Neural cell (in vitro differentiated cells): ENCODE measurements at regions not wholly inside any gene's neighbourhood (a gene's known extent, or its start where the extent isn't known, plus 50 kb on each side); places are given as distances from the start of the nearest gene placed in this dataset.
"Not testable (repeated sequence)": the region's sequence is repeated elsewhere in the genome, so short reads cannot be mapped to it uniquely, and the experiment has no call there.

Source experiments
- H2AFZ ChIP-seq: fragments of 200-600, 300-800 bp; sonication (generic), shearing (Covaris generic); 2 replicates; pipeline ENCODE4 v1.6.0; 2014; ENCODE audit warnings: low read depth, mild to moderate bottlenecking, antibody characterized with exemption, low read length, moderate library complexity
- H3F3A ChIP-seq: fragments of 200-600 bp; shearing (Covaris generic); 2 replicates; pipeline ENCODE4 v1.6.1; 2016; ENCODE audit warnings: mild to moderate bottlenecking, moderate library complexity, mixed read lengths, antibody characterized with exemption, low read length; ENCODE audit not compliant: insufficient read depth, poor library complexity, severe bottlenecking
- H3K27ac ChIP-seq: fragments of 200-600, 300-800 bp; sonication (generic), shearing (Covaris generic); 2 replicates; pipeline ENCODE4 v1.5.1; 2014; ENCODE audit warnings: mild to moderate bottlenecking, low read length, moderate library complexity
- H3K27me3 ChIP-seq: fragments of 300-800, 200-600 bp; sonication (generic), shearing (Covaris generic); 2 replicates; pipeline ENCODE4 v1.6.0; 2014; ENCODE audit warnings: mild to moderate bottlenecking, low read depth, low read length, moderate library complexity; ENCODE audit not compliant: insufficient read depth
- H3K36me3 ChIP-seq: fragments of 300-800, 200-600 bp; sonication (generic), shearing (Covaris generic); 2 replicates; pipeline ENCODE4 v1.5.1; 2014; ENCODE audit warnings: mild to moderate bottlenecking, antibody characterized with exemption, low read length, moderate library complexity; ENCODE audit not compliant: insufficient read depth
- H3K4me2 ChIP-seq: fragments of 300-800, 200-600 bp; sonication (generic), shearing (Covaris generic); 2 replicates; pipeline ENCODE4 v1.6.0; 2014; ENCODE audit warnings: mild to moderate bottlenecking, low read length
- H3K4me3 ChIP-seq: fragments of 300-800, 200-600 bp; sonication (generic), shearing (Covaris generic); 2 replicates; pipeline ENCODE4 v1.5.1; 2014; ENCODE audit warnings: mild to moderate bottlenecking, low read length, moderate library complexity
- H3K79me2 ChIP-seq: fragments of 200-600 bp; shearing (Covaris generic); replicated peaks from 2 replicates; pipeline ENCODE4 v1.6.0; 2014; ENCODE audit warnings: mild to moderate bottlenecking, low read length, moderate library complexity; ENCODE audit not compliant: insufficient read depth
- H3K9ac ChIP-seq: fragments of 300-800, 200-600 bp; sonication (generic), shearing (Covaris generic); 2 replicates; pipeline ENCODE4 v1.6.1; 2016; ENCODE audit warnings: mild to moderate bottlenecking, low read length, mixed read lengths
- H3K9me2 ChIP-seq: fragments of 200-600 bp; shearing (Covaris generic); 2 replicates; pipeline ENCODE4 v1.6.1; 2016; ENCODE audit warnings: mild to moderate bottlenecking, low read length, mixed read lengths; ENCODE audit not compliant: insufficient read depth
- H3K9me3 ChIP-seq: fragments of 200-600, 300-800 bp; sonication (generic), shearing (Covaris generic); 2 replicates; pipeline ENCODE4 v1.6.1; 2016; ENCODE audit warnings: mild to moderate bottlenecking, mixed run types, low read length, moderate library complexity, mixed read lengths
- H4K20me1 ChIP-seq: fragments of 200-600 bp; shearing (Covaris generic); 2 replicates; pipeline ENCODE4 v1.6.1; 2016; ENCODE audit warnings: mild to moderate bottlenecking, mixed run types; ENCODE audit not compliant: insufficient read depth
- CTCF ChIP-seq: fragments of 450-650 bp; IDR thresholded peaks from 2 replicates; pipeline ENCODE4 v1.5.1; 2014; ENCODE audit warnings: antibody characterized with exemption, mild to moderate bottlenecking, moderate library complexity; ENCODE audit not compliant: poor library complexity, severe bottlenecking
- EP300 ChIP-seq: fragments of 450-650 bp; conservative IDR thresholded peaks from 2 replicates; pipeline ENCODE4 v1.6.1; 2014; ENCODE audit warnings: antibody characterized with exemption, mild to moderate bottlenecking, moderate library complexity; ENCODE audit not compliant: poor library complexity, severe bottlenecking
- EZH2 ChIP-seq: fragments of 200-600, 300-800 bp; shearing (Covaris generic), sonication (generic); IDR thresholded peaks from 2 replicates; pipeline ENCODE4 v1.6.1; 2014; ENCODE audit warnings: antibody characterized with exemption, low read length, borderline replicate concordance, mild to moderate bottlenecking; ENCODE audit not compliant: insufficient read depth, poor library complexity, severe bottlenecking
- MXI1 ChIP-seq: fragments of 450-650 bp; conservative IDR thresholded peaks from 2 replicates; pipeline ENCODE4 v1.6.1; 2014; ENCODE audit warnings: antibody characterized with exemption, mild to moderate bottlenecking; ENCODE audit not compliant: poor library complexity, severe bottlenecking
- POLR2AphosphoS5 ChIP-seq: IDR thresholded peaks from 2 replicates; pipeline ENCODE4 v1.6.1; 2012
- RAD21 ChIP-seq: fragments of 450-650 bp; conservative IDR thresholded peaks from 2 replicates; pipeline ENCODE4 v1.6.1; 2014; ENCODE audit warnings: antibody characterized with exemption, mild to moderate bottlenecking, moderate library complexity
- REST ChIP-seq: IDR thresholded peaks from 2 replicates; pipeline ENCODE4 v1.6.1; 2012; ENCODE audit warnings: borderline replicate concordance
- SMC3 ChIP-seq: fragments of 450-650 bp; conservative IDR thresholded peaks from 2 replicates; pipeline ENCODE4 v1.6.1; 2014; ENCODE audit warnings: antibody characterized with exemption, mild to moderate bottlenecking, moderate library complexity; ENCODE audit not compliant: poor library complexity
- TAF1 ChIP-seq: IDR thresholded peaks from 2 replicates; pipeline ENCODE4 v1.6.1; 2012; ENCODE audit warnings: low read depth

- H3K27me3 ChIP-seq, H3K4me2 ChIP-seq, H3K9me2 ChIP-seq, H3F3A ChIP-seq, H3K4me3 ChIP-seq, H3K9ac ChIP-seq, H3K9me3 ChIP-seq, H3K79me2 ChIP-seq, H2AFZ ChIP-seq, H3K36me3 ChIP-seq, H3K27ac ChIP-seq, H4K20me1 ChIP-seq: not testable (repeated sequence)
Observed at GRCh38 chr2:132220589-132220988, 58.8 kb upstream of the ANKRD30BL start.

GRCh38 chr2:132221886-132222285 lies 60.1 kb upstream of the ANKRD30BL start:
- H3K4me3 ChIP-seq, H3K4me2 ChIP-seq, H4K20me1 ChIP-seq, H3K9me2 ChIP-seq, H3K9ac ChIP-seq, H3F3A ChIP-seq, H3K27me3 ChIP-seq, H3K36me3 ChIP-seq, H3K27ac ChIP-seq, H3K79me2 ChIP-seq, H2AFZ ChIP-seq, H3K9me3 ChIP-seq: not testable (repeated sequence)

GRCh38 chr2:132252191-132252893 lies 90.6 kb upstream of the ANKRD30BL start:
- Histone ChIP-seq H3K9me3 (no peaks in the 10 kb centered on the region), H3K4me2 (no peak overlapping the region), H3K36me3 (no peaks in the 10 kb centered on the region), H4K20me1 (no peaks in the 10 kb centered on the region), H3K79me2 (no peaks in the 10 kb centered on the region), H3K27ac (no peak overlapping the region), H3K27me3 (no peaks in the 10 kb centered on the region), H2AFZ (no peak overlapping the region), H3F3A (no peaks in the 10 kb centered on the region), H3K4me3 (no peak overlapping the region), H3K9me2 (no peaks in the 10 kb centered on the region), H3K9ac (no peak overlapping the region)
- TF ChIP-seq CTCF (no peak), MXI1 (no peak), REST (no peak), SMC3 (no peak), RAD21 (no peak), TAF1 (no peak), EP300 (no peak), EZH2 (no peak), POLR2AphosphoS5 (no peak)
